Loucy (cell line): ENCODE measurements at regions not wholly inside any gene's neighbourhood (a gene's known extent, or its start where the extent isn't known, plus 50 kb on each side); places are given as distances from the start of the nearest gene placed in this dataset.

Source experiments
- H2AFZ ChIP-seq: fragments of 200-600 bp; sonication (generic); 2 replicates; pipeline ENCODE4 v1.6.0; 2016; ENCODE audit warnings: antibody characterized with exemption, mild to moderate bottlenecking, low read length, moderate library complexity
- H3F3A ChIP-seq: fragments of 200-600 bp; 2 replicates; pipeline ENCODE4 v1.6.0; 2016; ENCODE audit warnings: antibody characterized with exemption, low read depth, mild to moderate bottlenecking
- H3K27me3 ChIP-seq: fragments of 200-600 bp; sonication (generic); 2 replicates; pipeline ENCODE4 v1.6.1; 2014; ENCODE audit warnings: low read length, mild to moderate bottlenecking; ENCODE audit not compliant: insufficient read depth, poor library complexity, severe bottlenecking
- H3K36me3 ChIP-seq: fragments of 200-600 bp; sonication (generic); 2 replicates; pipeline ENCODE4 v1.6.1; 2016; ENCODE audit warnings: low read length; ENCODE audit not compliant: insufficient read depth
- H3K4me1 ChIP-seq: fragments of 200-600 bp; sonication (generic); 2 replicates; pipeline ENCODE4 v1.5.1; 2014; ENCODE audit warnings: low read length, mild to moderate bottlenecking; ENCODE audit not compliant: insufficient read depth, poor library complexity, severe bottlenecking
- H3K4me2 ChIP-seq: fragments of 200-600 bp; sonication (generic); 2 replicates; pipeline ENCODE4 v1.6.0; 2014; ENCODE audit warnings: antibody characterized with exemption, low read length, low read depth, mild to moderate bottlenecking; ENCODE audit not compliant: poor library complexity, severe bottlenecking
- H3K4me3 ChIP-seq: fragments of 200-600 bp; sonication (generic); 2 replicates; pipeline ENCODE4 v1.5.1; 2014; ENCODE audit warnings: low read length, mild to moderate bottlenecking, mixed read lengths; ENCODE audit not compliant: poor library complexity, severe bottlenecking
- H3K79me2 ChIP-seq: fragments of 200-600 bp; sonication (generic); 2 replicates; pipeline ENCODE4 v1.6.1; 2014; ENCODE audit warnings: low read length; ENCODE audit not compliant: insufficient read depth
- H3K9ac ChIP-seq: fragments of 200-600 bp; sonication (generic); 2 replicates; pipeline ENCODE4 v1.6.0; 2014; ENCODE audit warnings: mild to moderate bottlenecking, low read depth, low read length, moderate library complexity; ENCODE audit not compliant: poor library complexity, severe bottlenecking
- H3K9me2 ChIP-seq: fragments of 200-600 bp; sonication (generic); replicated peaks from 2 replicates; pipeline ENCODE4 v1.6.1; 2016; ENCODE audit warnings: low read depth, low read length, mixed read lengths
- H3K9me3 ChIP-seq: fragments of 200-600 bp; sonication (generic); 2 replicates; pipeline ENCODE4 v1.6.1; 2014; ENCODE audit warnings: mild to moderate bottlenecking, antibody characterized with exemption, low read length, low read depth; ENCODE audit not compliant: insufficient read depth
- H4K20me1 ChIP-seq: fragments of 200-600 bp; sonication (generic); 2 replicates; pipeline ENCODE4 v1.6.0; 2014; ENCODE audit warnings: antibody characterized with exemption, low read length, mild to moderate bottlenecking; ENCODE audit not compliant: insufficient read depth, poor library complexity, severe bottlenecking
- CTCF ChIP-seq: fragments of 200-600 bp; sonication (generic); conservative IDR thresholded peaks from 2 replicates; pipeline ENCODE4 v1.5.1; 2014; ENCODE audit warnings: mild to moderate bottlenecking, antibody characterized with exemption, low read length
- EZH2phosphoT487 ChIP-seq: fragments of 200-600 bp; IDR thresholded peaks from 2 replicates; pipeline ENCODE4 v1.6.1; 2018; ENCODE audit warnings: antibody characterized with exemption, mild to moderate bottlenecking, moderate library complexity, borderline replicate concordance

- H3K36me3 ChIP-seq: no peaks in the 10 kb centered on the region
- H3K9me3 ChIP-seq: no peaks in the 10 kb centered on the region; the same call in 1 of the 2 replicates
- no peaks in the 10 kb centered on the region for H4K20me1 ChIP-seq
- TF ChIP-seq EZH2phosphoT487 (no peak), CTCF (no peak)
- H3F3A ChIP-seq: no peaks in the 10 kb centered on the region
- no peaks in the 10 kb centered on the region for H3K79me2 ChIP-seq
- H3K27me3 ChIP-seq: no peaks in the 10 kb centered on the region
- no peaks in the 10 kb centered on the region for H3K9me2 ChIP-seq
- no peak overlapping the region for H3K4me3 ChIP-seq
- H2AFZ ChIP-seq: no peak overlapping the region
- H3K4me1 ChIP-seq: no peaks in the 10 kb centered on the region
- H3K9ac ChIP-seq: no peak overlapping the region
- no peak overlapping the region for H3K4me2 ChIP-seq
Measured at GRCh38 chr10:81548160-81548559, 326.8 kb upstream of the NRG3 start.

- Histone ChIP-seq H3K4me2 (no peak overlapping the region), H3F3A (no peaks in the 10 kb centered on the region), H4K20me1 (no peaks in the 10 kb centered on the region), H3K9me2 (no peaks in the 10 kb centered on the region), H3K9ac (no peak overlapping the region), H3K79me2 (no peaks in the 10 kb centered on the region), H2AFZ (0 out of 2 replicates have a peak overlapping the region, but pooled peaks have one; percentile 23), H3K36me3 (no peaks in the 10 kb centered on the region), H3K4me3 (no peak overlapping the region), H3K9me3 (no peaks in the 10 kb centered on the region), H3K27me3 (no peaks in the 10 kb centered on the region), H3K4me1 (no peaks in the 10 kb centered on the region)
- TF ChIP-seq EZH2phosphoT487: no peak
- TF ChIP-seq CTCF: no peak
Measured at GRCh38 chr10:81564143-81564542, 310.9 kb upstream of the NRG3 start.

- Histone ChIP-seq H3K9me2 (no peaks in the 10 kb centered on the region), H3K36me3 (no peaks in the 10 kb centered on the region), H3K4me3 (no peak overlapping the region), H3K9ac (no peak overlapping the region), H3K27me3 (no peaks in the 10 kb centered on the region), H3F3A (no peaks in the 10 kb centered on the region), H4K20me1 (no peaks in the 10 kb centered on the region), H2AFZ (no peak overlapping the region), H3K9me3 (no peaks in the 10 kb centered on the region), H3K79me2 (no peaks in the 10 kb centered on the region), H3K4me1 (no peaks in the 10 kb centered on the region), H3K4me2 (no peak overlapping the region)
- TF ChIP-seq EZH2phosphoT487 (no peak), CTCF (no peak)
Measured at GRCh38 chr10:81569488-81569887, 305.5 kb upstream of the NRG3 start.
